H1 (cell line): ENCODE measurements at regions not wholly inside any gene's neighbourhood (a gene's known extent, or its start where the extent isn't known, plus 50 kb on each side); places are given as distances from the start of the nearest gene placed in this dataset.

ENCODE experiments used
- CTCF ChIA-PET: fragments of 300-600 bp; sonication (Branson Sonifier 250); formaldehyde crosslinking; loops from one replicate; lab custom pipeline; 2021; ENCODE audit not compliant: partially characterized antibody; lab: Charles Lee
- POLR2A ChIA-PET: fragments of 300-600 bp; sonication (Branson Sonifier 250); formaldehyde crosslinking; loops from one replicate; lab custom pipeline; 2021; ENCODE audit warnings: inconsistent platforms; ENCODE audit not compliant: partially characterized antibody; lab: Charles Lee
- DNase-seq, 2 experiments: peaks; one replicate each; pipeline versions ENCODE4 v3.0.0 to v3.0.0-alpha.2; 2010 to 2022; ENCODE audit warnings: low spot score in 2 of 2, low read depth in 1 of 2, mixed read lengths in 1 of 2
- FAIRE-seq: peaks from 2 replicates; lab custom pipeline; 2011; peaks lifted over from hg19 to GRCh38; lab: Jason Lieb, UNC
- H2AFZ ChIP-seq: 2 replicates; pipeline ENCODE4 v1.8.1; 2012; ENCODE audit warnings: low read length, inconsistent platforms
- H2AK5ac ChIP-seq: 2 replicates; pipeline ENCODE4 v1.6.1; 2013; ENCODE audit warnings: low read depth, low read length
- H2BK120ac ChIP-seq: replicated peaks from 2 replicates; pipeline ENCODE3; 2013; ENCODE audit warnings: low read depth, low read length, inconsistent platforms
- H2BK12ac ChIP-seq: 2 replicates; pipeline ENCODE4 v1.6.1; 2013; ENCODE audit warnings: low read depth, low read length
- H2BK15ac ChIP-seq: 2 replicates; pipeline ENCODE4 v1.6.1; 2013; ENCODE audit warnings: low read length
- H2BK20ac ChIP-seq: 2 replicates; pipeline ENCODE4 v1.6.1; 2013; ENCODE audit warnings: low read length
- H2BK5ac ChIP-seq: 2 replicates; pipeline ENCODE4 v1.6.1; 2013; ENCODE audit warnings: low read depth, low read length
- H3K14ac ChIP-seq: 2 replicates; pipeline ENCODE4 v1.6.1; 2013; ENCODE audit warnings: inconsistent platforms; ENCODE audit not compliant: insufficient read length
- H3K18ac ChIP-seq: 2 replicates; pipeline ENCODE4 v1.6.1; 2013; ENCODE audit warnings: low read length; ENCODE audit errors: extremely low read depth
- H3K23ac ChIP-seq: 2 replicates; pipeline ENCODE4 v1.6.1; 2013; ENCODE audit warnings: inconsistent platforms; ENCODE audit not compliant: insufficient read length
- H3K23me2 ChIP-seq: 2 replicates; pipeline ENCODE4 v1.6.1; 2013; ENCODE audit warnings: low read depth, low read length
- H3K27ac ChIP-seq: 2 replicates; pipeline ENCODE4 v1.6.1; 2011; ENCODE audit warnings: low read depth, low read length, inconsistent platforms
- H3K27me3 ChIP-seq, 4 experiments: replicated peaks in 1 of 4; 1 replicate in 1 of 4; 2 replicates in 3 of 4; pipeline versions ENCODE4 v1.6.1 to v1.8.1; 2011 to 2013; ENCODE audit warnings: low read length in 3 of 4, mild to moderate bottlenecking in 3 of 4, inconsistent platforms in 2 of 4, mixed read lengths in 2 of 4, moderate library complexity in 1 of 4; ENCODE audit not compliant: control insufficient read depth in 3 of 4, insufficient read depth in 3 of 4; ENCODE audit errors: extremely low read depth in 1 of 4
- H3K36me3 ChIP-seq, 4 experiments: 2 replicates each; pipeline versions ENCODE4 v1.6.1 to v1.8.1; 2011 to 2013; ENCODE audit warnings: mild to moderate bottlenecking in 4 of 4, low read length in 3 of 4, moderate library complexity in 2 of 4, control low read depth in 1 of 4, inconsistent platforms in 1 of 4; ENCODE audit not compliant: insufficient read depth in 4 of 4, control insufficient read depth in 2 of 4
- H3K4ac ChIP-seq: replicated peaks from 2 replicates; pipeline ENCODE3; 2013; ENCODE audit warnings: low read length, low read depth, mixed read lengths, inconsistent platforms; ENCODE audit not compliant: insufficient read length
- H3K4me1 ChIP-seq, 4 experiments: replicated peaks in 1 of 4; 1 replicate in 1 of 4; 2 replicates in 3 of 4; pipeline versions ENCODE4 v1.6.1 to v1.8.1; 2011 to 2013; ENCODE audit warnings: low read length in 3 of 4, inconsistent platforms in 2 of 4, mixed read lengths in 1 of 4; ENCODE audit not compliant: insufficient read depth in 4 of 4, control insufficient read depth in 3 of 4
- H3K4me2 ChIP-seq, 2 experiments: 2 replicates each; pipeline versions ENCODE4 v1.6.1 to v1.8.1; 2011 to 2013; ENCODE audit warnings: low read depth in 2 of 2, low read length in 2 of 2, control low read depth in 1 of 2, inconsistent platforms in 1 of 2, mild to moderate bottlenecking in 1 of 2; ENCODE audit not compliant: insufficient read depth in 1 of 2
- H3K4me3 ChIP-seq, 4 experiments: fragments of 200-600, 300-600 bp in 1 of 4; sonication (generic), shearing (Covaris generic), sonication (Bioruptor Twin) in 1 of 4; 2 replicates each; pipeline versions ENCODE4 v1.5.1 to v1.8.1; 2011 to 2016; ENCODE audit warnings: low read length in 4 of 4, low read depth in 3 of 4, control low read depth in 2 of 4, inconsistent platforms in 2 of 4, mild to moderate bottlenecking in 2 of 4, mixed read lengths in 1 of 4, moderate library complexity in 1 of 4; ENCODE audit not compliant: insufficient read depth in 2 of 4; ENCODE audit errors: extremely low read depth in 1 of 4
- H3K56ac ChIP-seq: replicated peaks from 2 replicates; pipeline ENCODE3; 2013; ENCODE audit warnings: low read depth, mild to moderate bottlenecking, mixed read lengths, low read length, inconsistent platforms; ENCODE audit not compliant: insufficient read length
- H3K79me1 ChIP-seq: 2 replicates; pipeline ENCODE4 v1.6.1; 2013; ENCODE audit warnings: low read depth, low read length, control low read depth
- H3K79me2 ChIP-seq, 2 experiments: 2 replicates each; pipeline versions ENCODE4 v1.6.1 to v1.8.1; 2012 to 2013; ENCODE audit warnings: low read length in 2 of 2, mild to moderate bottlenecking in 2 of 2, inconsistent platforms in 1 of 2; ENCODE audit not compliant: insufficient read depth in 2 of 2, control insufficient read depth in 1 of 2
- H3K9ac ChIP-seq, 4 experiments: replicated peaks in 1 of 4; 1 replicate in 1 of 4; 2 replicates in 3 of 4; pipeline versions ENCODE4 v1.6.1 to v1.8.1; 2011 to 2013; ENCODE audit warnings: low read depth in 3 of 4, low read length in 3 of 4, control low read depth in 2 of 4, mild to moderate bottlenecking in 2 of 4, moderate library complexity in 2 of 4, inconsistent platforms in 1 of 4; ENCODE audit errors: extremely low read depth in 1 of 4
- H3K9me3 ChIP-seq, 2 experiments: 2 replicates each; pipeline versions ENCODE4 v1.6.1 to v1.8.1; 2012 to 2013; ENCODE audit warnings: mild to moderate bottlenecking in 2 of 2, moderate library complexity in 2 of 2, control low read depth in 1 of 2, inconsistent platforms in 1 of 2, low read depth in 1 of 2, low read length in 1 of 2, mixed read lengths in 1 of 2; ENCODE audit not compliant: insufficient read depth in 2 of 2
- H4K20me1 ChIP-seq, 2 experiments: replicated peaks in 1 of 2; 2 replicates each; pipeline versions ENCODE3 to v1.8.1; 2011 to 2013; ENCODE audit warnings: inconsistent platforms in 2 of 2, low read length in 2 of 2, mild to moderate bottlenecking in 1 of 2; ENCODE audit not compliant: insufficient read depth in 2 of 2, control insufficient read depth in 1 of 2
- H4K5ac ChIP-seq: 2 replicates; pipeline ENCODE4 v1.6.1; 2013; ENCODE audit warnings: low read length, low read depth, mixed read lengths, inconsistent platforms; ENCODE audit not compliant: insufficient read length
- H4K8ac ChIP-seq: 2 replicates; pipeline ENCODE4 v1.8.0; 2013; ENCODE audit warnings: mild to moderate bottlenecking, moderate library complexity, low read length, inconsistent platforms; ENCODE audit not compliant: insufficient read depth; ENCODE audit errors: extremely low read depth
- H4K91ac ChIP-seq: replicated peaks from 2 replicates; pipeline ENCODE3; 2013; ENCODE audit warnings: low read length, mixed read lengths, inconsistent platforms; ENCODE audit not compliant: insufficient read length
- CHD2 ChIP-seq: IDR thresholded peaks from 2 replicates; pipeline ENCODE4 v1.6.1; 2012; ENCODE audit warnings: low read length, improper control_type of control experiment
- CTCF ChIP-seq, 3 experiments: IDR thresholded peaks; 1 replicate in 2 of 3; 2 replicates in 1 of 3; pipeline versions ENCODE4 v1.5.1 to v1.6.1; 2011; ENCODE audit warnings: low read length in 3 of 3, mild to moderate bottlenecking in 3 of 3, inconsistent platforms in 2 of 3, low read depth in 1 of 3, moderate library complexity in 1 of 3; ENCODE audit not compliant: insufficient read depth in 1 of 3; ENCODE audit errors: control extremely low read depth in 1 of 3
- E2F6 ChIP-seq: IDR thresholded peaks from 2 replicates; pipeline ENCODE4 v1.6.1; 2012; ENCODE audit warnings: inconsistent platforms
- NANOG ChIP-seq: IDR thresholded peaks from 2 replicates; pipeline ENCODE4 v1.6.1; 2011; ENCODE audit warnings: low read length, low read depth, mild to moderate bottlenecking, inconsistent platforms; ENCODE audit not compliant: insufficient read depth, poor library complexity, severe bottlenecking
- POLR2A ChIP-seq, 2 experiments: IDR thresholded peaks; 1 replicate in 1 of 2; 2 replicates in 1 of 2; pipeline ENCODE4 v1.6.1; 2011; ENCODE audit warnings: low read depth in 2 of 2, low read length in 2 of 2, mild to moderate bottlenecking in 2 of 2; ENCODE audit errors: control extremely low read depth in 1 of 2
- SIRT6 ChIP-seq: IDR thresholded peaks from one replicate; pipeline ENCODE4 v1.7.1; 2012; ENCODE audit warnings: low read length, inconsistent platforms
- SIX5 ChIP-seq: IDR thresholded peaks from 2 replicates; pipeline ENCODE4 v1.6.1; 2011; ENCODE audit warnings: mild to moderate bottlenecking, low read depth, low read length
- SP2 ChIP-seq: IDR thresholded peaks from 2 replicates; pipeline ENCODE4 v1.6.1; 2012; ENCODE audit warnings: mild to moderate bottlenecking, low read length, inconsistent platforms
- USF2 ChIP-seq: IDR thresholded peaks from 2 replicates; pipeline ENCODE4 v1.6.1; 2011; ENCODE audit warnings: low read length, improper control_type of control experiment
- WGBS, 2 experiments: shearing (Covaris generic) in 1 of 2; methylation state at CpG; one replicate each; pipeline versions ENCODE4 v1.1.6 to v1.1.7; 2013 to 2015; ENCODE audit warnings: low lambda C conversion rate in 2 of 2, mixed read lengths in 2 of 2, inconsistent platforms in 1 of 2, low coverage in 1 of 2, missing lambda C conversion rate in 1 of 2; ENCODE audit not compliant: insufficient replicate concordance in 2 of 2, insufficient coverage in 1 of 2, insufficient read length in 1 of 2; ENCODE audit errors: extremely low coverage in 1 of 2, missing lambda C conversion rate in 1 of 2; 5-methylcytosine and 5-hydroxymethylcytosine counted together

- no peak overlapping the region for H3K18ac ChIP-seq
- no peak overlapping the region for H3K23ac ChIP-seq
- no peak overlapping the region for H2BK12ac ChIP-seq
- no peak overlapping the region for H3K4me2 ChIP-seq
- WGBS, 2 experiments, result 90% methylated on average over 6 of the region's 6 CpGs; no CpG with 5 or more reads in 1 of the 2 experiments
- H4K20me1 ChIP-seq, result peaks cover 0 to 3% of the 10 kb centered on the region in 2 experiments
- no peak overlapping the region for H3K4ac ChIP-seq
- ChIA-PET CTCF (interaction anchor here (0.6 to 2.2 kb wide), 8 partner anchors 9 to 324 kb away, joined by 3 to 11 read pairs (median 8); no protein-coding TSS in a partner anchor), POLR2A (no interaction called here)
- H3K79me1 ChIP-seq, result no peaks in the 10 kb centered on the region
- no peak overlapping the region for H3K4me3 ChIP-seq
- no peak overlapping the region for H2BK5ac ChIP-seq
- H3K4me1 ChIP-seq, result peaks cover 0 to 7% (median 4%) of the 10 kb centered on the region in 4 experiments; a peak in 4 of 7 replicates
- H3K36me3 ChIP-seq, result no peaks in the 10 kb centered on the region
- H3K27me3 ChIP-seq, result peaks cover 7 to 27% (median 23%) of the 10 kb centered on the region in 4 experiments
- H3K9ac ChIP-seq, result no peak overlapping the region
- no peaks in the 10 kb centered on the region for H3K79me2 ChIP-seq
- peaks cover 9% of the 10 kb centered on the region; the same call in 1 of the 2 replicates for H3K23me2 ChIP-seq
- H4K8ac ChIP-seq, result no peak overlapping the region
- no peak overlapping the region for H4K91ac ChIP-seq
- no peak overlapping the region for H3K56ac ChIP-seq
- no peak overlapping the region for H3K27ac ChIP-seq
- no peak for DNase-seq
- no peak overlapping the region for H2AK5ac ChIP-seq
- no peak overlapping the region for H4K5ac ChIP-seq
- no peak overlapping the region for H2BK20ac ChIP-seq
- H2AFZ ChIP-seq, result no peak overlapping the region
- H3K14ac ChIP-seq, result no peak overlapping the region
- TF ChIP-seq NANOG (no peak), SIRT6 (no peak), POLR2A (IDR thresholded peaks at IDR 0.05; ENCODE audit: control extremely low read depth in 1 of 2, low read depth in 2 of 2, low read length in 2 of 2) (no peak), CTCF (IDR thresholded peaks at IDR 0.05; ENCODE audit: control extremely low read depth in 1 of 3, insufficient read depth in 1 of 3, low read depth in 1 of 3, low read length in 3 of 3) (no peak), SIX5 (no peak), USF2 (no peak), CHD2 (no peak), SP2 (no peak), E2F6 (no peak)
- H2BK120ac ChIP-seq, result no peak overlapping the region
- no peak for FAIRE-seq
- H2BK15ac ChIP-seq, result no peak overlapping the region
- peaks cover 0 to 2% of the 10 kb centered on the region in 2 experiments; a peak in 1 of 4 replicates for H3K9me3 ChIP-seq
These were observed 272.6 kb downstream of the CCSER2 start for GRCh38 chr10:84600947-84601346.
